Mesenchymal stem cell (in vitro differentiated cells and primary cell): ENCODE measurements at regions not wholly inside any gene's neighbourhood (a gene's known extent, or its start where the extent isn't known, plus 50 kb on each side); places are given as distances from the start of the nearest gene placed in this dataset.

Experiments used
- DNase-seq: peaks from one replicate; pipeline ENCODE4 v3.0.0-alpha.2; 2013
- H2AFZ ChIP-seq: one replicate; pipeline ENCODE4 v1.6.1; 2013; ENCODE audit warnings: low read depth, mild to moderate bottlenecking, control low read depth, inconsistent platforms, low read length, moderate library complexity
- H2AK5ac ChIP-seq: 2 replicates; pipeline ENCODE4 v1.6.1; 2013; ENCODE audit warnings: low read length, moderate library complexity, mild to moderate bottlenecking, inconsistent platforms; ENCODE audit not compliant: severe bottlenecking
- H2BK120ac ChIP-seq: one replicate; pipeline ENCODE4 v1.6.1; 2013; ENCODE audit warnings: low read depth, mild to moderate bottlenecking, inconsistent platforms, low read length, moderate library complexity
- H2BK12ac ChIP-seq, 2 experiments: one replicate each; pipeline ENCODE4 v1.6.1; 2013; ENCODE audit warnings: inconsistent platforms in 2 of 2, low read length in 2 of 2, mild to moderate bottlenecking in 2 of 2, moderate library complexity in 2 of 2, control low read depth in 1 of 2
- H2BK15ac ChIP-seq: one replicate; pipeline ENCODE4 v1.6.1; 2013; ENCODE audit warnings: mild to moderate bottlenecking, low read depth, inconsistent platforms; ENCODE audit not compliant: poor library complexity, severe bottlenecking
- H2BK5ac ChIP-seq: 2 replicates; pipeline ENCODE4 v1.6.1; 2013; ENCODE audit warnings: low read depth, mild to moderate bottlenecking, low read length, control low read depth, inconsistent platforms; ENCODE audit not compliant: poor library complexity, severe bottlenecking
- H3K14ac ChIP-seq, 2 experiments: one replicate each; pipeline ENCODE4 v1.6.1; 2013; ENCODE audit warnings: inconsistent platforms in 2 of 2, low read length in 2 of 2, control low read depth in 1 of 2, mild to moderate bottlenecking in 1 of 2, moderate library complexity in 1 of 2
- H3K18ac ChIP-seq, 2 experiments: one replicate each; pipeline ENCODE4 v1.6.1; 2013; ENCODE audit warnings: inconsistent platforms in 2 of 2, low read length in 2 of 2, control low read depth in 1 of 2, low read depth in 1 of 2, mild to moderate bottlenecking in 1 of 2
- H3K23ac ChIP-seq, 2 experiments: one replicate each; pipeline ENCODE4 v1.6.1; 2013; ENCODE audit warnings: inconsistent platforms in 2 of 2, low read length in 2 of 2, mild to moderate bottlenecking in 2 of 2, moderate library complexity in 2 of 2, control low read depth in 1 of 2
- H3K27ac ChIP-seq: 2 replicates; pipeline ENCODE4 v1.5.1; 2013; ENCODE audit warnings: mild to moderate bottlenecking, moderate library complexity, low read length, control low read depth, inconsistent platforms; ENCODE audit not compliant: poor library complexity, severe bottlenecking
- H3K27me3 ChIP-seq, 2 experiments: 2 replicates each; pipeline versions ENCODE4 v1.6.1 to v1.7.0; 2013; ENCODE audit warnings: low read length in 2 of 2, mild to moderate bottlenecking in 2 of 2, moderate library complexity in 2 of 2, control low read depth in 1 of 2, inconsistent platforms in 1 of 2; ENCODE audit not compliant: control insufficient read depth in 1 of 2, insufficient read depth in 1 of 2
- H3K36me3 ChIP-seq, 2 experiments: 2 replicates each; pipeline versions ENCODE4 v1.6.1 to v1.7.0; 2013; ENCODE audit warnings: low read length in 2 of 2, control low read depth in 1 of 2, inconsistent platforms in 1 of 2, low read depth in 1 of 2, mild to moderate bottlenecking in 1 of 2; ENCODE audit not compliant: insufficient read depth in 2 of 2, control insufficient read depth in 1 of 2
- H3K4ac ChIP-seq, 2 experiments: one replicate each; pipeline ENCODE4 v1.6.1; 2013; ENCODE audit warnings: inconsistent platforms in 2 of 2, low read length in 2 of 2, mild to moderate bottlenecking in 2 of 2, moderate library complexity in 2 of 2, control low read depth in 1 of 2, low read depth in 1 of 2
- H3K4me1 ChIP-seq: 2 replicates; pipeline ENCODE4 v1.6.1; 2013; ENCODE audit warnings: low read depth, low read length, control low read depth; ENCODE audit not compliant: control insufficient read depth, insufficient read depth
- H3K4me2 ChIP-seq: 2 replicates; pipeline ENCODE4 v1.6.1; 2013; ENCODE audit warnings: low read length, mild to moderate bottlenecking, inconsistent platforms; ENCODE audit not compliant: poor library complexity, severe bottlenecking
- H3K4me3 ChIP-seq, 2 experiments: 2 replicates each; pipeline versions ENCODE4 v1.5.1 to v1.7.0; 2013; ENCODE audit warnings: low read length in 2 of 2, mild to moderate bottlenecking in 2 of 2, control low read depth in 1 of 2, low read depth in 1 of 2; ENCODE audit not compliant: insufficient read depth in 1 of 2
- H3K79me1 ChIP-seq: replicated peaks from 2 replicates; pipeline ENCODE4 v1.6.1; 2013; ENCODE audit warnings: mild to moderate bottlenecking, control low read depth, low read length, inconsistent platforms; ENCODE audit not compliant: poor library complexity, severe bottlenecking
- H3K9ac ChIP-seq: 2 replicates; pipeline ENCODE4 v1.7.0; 2013; ENCODE audit warnings: mild to moderate bottlenecking, low read length, moderate library complexity
- H3K9me3 ChIP-seq: 2 replicates; pipeline ENCODE4 v1.7.0; 2013; ENCODE audit warnings: mild to moderate bottlenecking, low read length; ENCODE audit not compliant: control insufficient read depth
- H4K8ac ChIP-seq: one replicate; pipeline ENCODE4 v1.6.1; 2013; ENCODE audit warnings: inconsistent platforms, mild to moderate bottlenecking, low read length, moderate library complexity
- H4K91ac ChIP-seq: one replicate; pipeline ENCODE4 v1.6.1; 2013; ENCODE audit warnings: mild to moderate bottlenecking, low read length, inconsistent platforms
- WGBS: methylation state at CpG from one replicate; pipeline ENCODE4 v1.1.7; 2013; ENCODE audit warnings: mixed read lengths; 5-methylcytosine and 5-hydroxymethylcytosine counted together

DNA sequence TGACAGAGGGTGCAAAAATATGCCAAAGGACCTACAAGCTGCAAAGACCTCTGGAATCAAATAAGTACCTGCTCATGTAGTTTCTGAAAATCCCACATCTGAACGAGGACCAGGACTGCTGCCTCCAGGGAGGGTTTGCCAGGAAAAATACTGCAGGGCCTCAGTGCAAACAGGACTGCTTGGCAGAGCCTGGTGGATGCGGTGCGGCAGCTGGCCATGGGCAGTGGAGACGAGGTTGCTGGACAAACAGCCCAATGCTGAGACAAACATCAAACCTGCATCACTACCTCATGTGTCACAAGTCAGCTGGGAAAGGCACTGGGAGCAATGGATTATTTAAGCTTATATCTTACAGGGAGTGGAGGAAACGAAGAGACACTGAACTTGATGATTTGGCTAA lies 238.8 kb downstream of the PAX1 start:
- H3K36me3 ChIP-seq = no peaks in the 10 kb centered on the region
- DNase-seq = no peak
- no peak overlapping the region for H3K18ac ChIP-seq
- no peaks in the 10 kb centered on the region for H3K9me3 ChIP-seq
- no peaks in the 10 kb centered on the region for H3K79me1 ChIP-seq
- H3K4me1 ChIP-seq = no peaks in the 10 kb centered on the region
- H4K91ac ChIP-seq = no peak overlapping the region
- no peak overlapping the region for H3K14ac ChIP-seq
- H3K23ac ChIP-seq = no peak overlapping the region
- H3K27me3 ChIP-seq = no peaks in the 10 kb centered on the region
- H3K4me3 ChIP-seq = no peak overlapping the region
- H2BK15ac ChIP-seq = no peak overlapping the region
- no peak overlapping the region for H3K4ac ChIP-seq
- H2AFZ ChIP-seq = no peak overlapping the region
- no peak overlapping the region for H2BK120ac ChIP-seq
- H2AK5ac ChIP-seq = no peak overlapping the region
- no peak overlapping the region for H3K9ac ChIP-seq
- no peak overlapping the region for H3K4me2 ChIP-seq
- 50% methylated on average over 2 of the region's 5 CpGs for WGBS
- no peak overlapping the region for H4K8ac ChIP-seq
- H2BK5ac ChIP-seq = no peak overlapping the region
- H3K27ac ChIP-seq = no peak overlapping the region
- H2BK12ac ChIP-seq = no peak overlapping the region

DNA sequence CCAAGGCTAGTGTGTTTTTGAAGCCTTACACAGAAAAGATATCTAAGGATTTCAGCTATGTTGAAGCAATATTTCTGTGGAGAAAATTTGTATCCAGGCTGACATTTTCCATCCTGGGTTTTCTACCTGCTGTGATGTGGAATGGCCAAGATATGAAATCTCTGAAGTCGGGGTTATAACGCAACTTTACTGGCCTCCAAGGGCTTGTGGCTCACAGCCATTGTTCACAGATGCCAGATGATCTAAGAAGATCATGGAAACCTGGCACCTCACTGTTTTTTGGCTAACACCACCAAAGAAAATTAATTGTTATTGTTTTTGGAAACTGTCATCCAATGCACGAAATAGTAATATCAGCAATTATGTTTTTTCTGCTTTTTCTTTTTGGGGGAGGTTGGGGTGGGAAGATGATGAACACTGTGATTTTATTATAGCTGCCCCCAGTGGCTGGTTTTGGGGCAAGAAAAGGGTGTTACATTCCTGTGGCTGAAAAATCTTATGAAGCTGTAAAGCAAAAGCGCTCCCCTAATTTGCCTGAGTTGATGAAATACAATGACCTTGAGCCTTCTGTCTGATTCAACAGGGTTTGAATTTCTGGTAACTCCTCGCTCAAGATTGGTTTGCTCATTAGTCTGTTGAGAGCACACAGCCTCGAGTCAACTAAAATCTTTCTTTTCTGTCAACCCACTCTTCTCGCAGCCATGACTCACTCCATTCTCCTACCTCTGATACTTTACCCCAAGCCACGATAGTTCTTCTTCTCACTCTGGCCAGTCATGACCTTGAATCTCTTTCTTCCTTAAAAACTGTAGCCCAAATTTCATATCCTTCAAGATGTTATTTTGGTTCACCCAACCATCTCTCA lies 236.7 kb downstream of the PAX1 start:
- no peak overlapping the region for H2AK5ac ChIP-seq
- no peak overlapping the region for H3K18ac ChIP-seq

DNA sequence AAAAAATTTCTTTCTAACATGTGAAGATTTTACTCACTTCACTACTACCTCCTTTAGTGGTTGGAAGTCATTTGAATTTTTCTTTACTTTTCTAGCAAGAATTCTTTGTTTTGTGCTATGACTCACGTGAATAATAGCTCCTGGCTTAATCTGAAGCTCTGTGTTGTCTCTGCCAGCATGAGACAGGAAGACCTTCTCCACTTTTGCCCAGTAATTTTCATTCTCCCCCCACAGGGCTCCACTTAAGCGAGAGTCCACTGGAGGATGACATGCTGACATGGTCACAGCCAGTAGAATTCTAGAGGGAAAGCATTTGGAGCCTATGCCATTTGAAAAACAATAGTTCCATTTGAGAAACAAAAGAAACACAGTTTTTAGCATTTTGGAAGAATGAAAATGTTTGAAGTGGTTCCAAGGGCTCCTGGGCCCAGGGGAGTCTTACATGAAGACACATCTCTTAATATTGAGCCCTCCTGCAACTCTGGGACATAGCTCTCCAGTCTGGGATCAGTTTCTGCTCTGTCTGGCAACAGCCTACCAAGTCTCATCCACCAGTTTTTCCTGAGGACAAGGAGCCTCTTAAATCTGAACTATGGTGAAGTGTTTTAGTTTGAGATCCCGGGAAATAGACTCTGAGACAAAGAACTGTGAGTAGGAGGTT lies 231.4 kb downstream of the PAX1 start:
- H3K4ac ChIP-seq = no peak overlapping the region
- H3K9ac ChIP-seq = no peak overlapping the region
- no peak overlapping the region for H4K91ac ChIP-seq
- H4K8ac ChIP-seq = no peak overlapping the region
- no peak for DNase-seq
- H3K4me3 ChIP-seq = no peak overlapping the region
- H3K79me1 ChIP-seq = no peaks in the 10 kb centered on the region
- no peaks in the 10 kb centered on the region for H3K4me1 ChIP-seq
- no peaks in the 10 kb centered on the region for H3K36me3 ChIP-seq
- WGBS = 14% methylated on average over 2 of the region's 3 CpGs
- no peak overlapping the region for H3K23ac ChIP-seq
- no peak overlapping the region for H2BK5ac ChIP-seq
- H2AFZ ChIP-seq = no peak overlapping the region
- no peak overlapping the region for H2BK12ac ChIP-seq
- no peak overlapping the region for H3K4me2 ChIP-seq
- no peak overlapping the region for H2BK120ac ChIP-seq
- no peak overlapping the region for H3K18ac ChIP-seq
- no peaks in the 10 kb centered on the region for H3K9me3 ChIP-seq
- no peak overlapping the region for H2AK5ac ChIP-seq
- H3K14ac ChIP-seq = no peak overlapping the region
- H3K27me3 ChIP-seq = no peaks in the 10 kb centered on the region
- no peak overlapping the region for H3K27ac ChIP-seq
- H2BK15ac ChIP-seq = no peak overlapping the region

More for the DNA sequence above, 236.7 kb downstream of the PAX1 start:
- Histone ChIP-seq H3K4me1 (no peaks in the 10 kb centered on the region), H3K9me3 (no peaks in the 10 kb centered on the region), H3K27me3 (no peaks in the 10 kb centered on the region), H3K4me3 (no peak overlapping the region), H3K4me2 (no peak overlapping the region), H2BK5ac (no peak overlapping the region), H3K27ac (no peak overlapping the region), H2AFZ (no peak overlapping the region), H3K14ac (no peak overlapping the region), H4K8ac (no peak overlapping the region), H2BK120ac (no peak overlapping the region), H3K23ac (no peak overlapping the region), H3K9ac (no peak overlapping the region), H2BK12ac (no peak overlapping the region), H3K36me3 (no peaks in the 10 kb centered on the region), H3K4ac (no peak overlapping the region), H4K91ac (no peak overlapping the region), H3K79me1 (no peaks in the 10 kb centered on the region), H2BK15ac (no peak overlapping the region)
- WGBS = 70% methylated on average over 8 of the region's 8 CpGs
- no peak for DNase-seq

DNA sequence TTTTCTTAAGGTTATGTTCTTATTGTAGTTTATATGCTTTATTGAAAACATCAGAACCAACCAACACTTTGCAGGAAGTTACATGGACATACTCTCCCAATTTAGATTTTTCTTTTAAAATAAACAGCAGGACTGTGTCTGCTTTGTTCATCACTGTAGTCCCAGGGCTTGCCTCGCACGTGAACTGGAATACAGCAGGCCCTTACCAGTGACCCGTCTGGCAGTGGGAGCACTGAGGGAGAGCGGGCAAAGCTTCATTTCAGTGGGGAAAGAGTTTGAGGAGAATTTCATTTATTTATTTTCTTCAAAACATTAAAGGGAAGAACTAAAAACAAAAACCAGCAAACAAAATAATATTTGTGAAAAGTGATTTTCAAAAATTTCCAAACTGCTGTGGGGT lies 230.8 kb downstream of the PAX1 start:
- no peak overlapping the region for H2BK12ac ChIP-seq
- H4K8ac ChIP-seq = no peak overlapping the region
- H3K23ac ChIP-seq = no peak overlapping the region
- no peak overlapping the region for H3K4me2 ChIP-seq
- no peak overlapping the region for H3K14ac ChIP-seq
- H2BK15ac ChIP-seq = no peak overlapping the region
- H2AFZ ChIP-seq = no peak overlapping the region
- no peak overlapping the region for H2BK5ac ChIP-seq
- H4K91ac ChIP-seq = no peak overlapping the region
- H3K36me3 ChIP-seq = no peaks in the 10 kb centered on the region
- no peaks in the 10 kb centered on the region for H3K9me3 ChIP-seq
- no peaks in the 10 kb centered on the region for H3K4me1 ChIP-seq
- no peaks in the 10 kb centered on the region for H3K27me3 ChIP-seq
- H3K9ac ChIP-seq = no peak overlapping the region
- H3K4ac ChIP-seq = no peak overlapping the region
- 72% methylated on average over 3 of the region's 4 CpGs for WGBS
- H3K79me1 ChIP-seq = no peaks in the 10 kb centered on the region
- H2BK120ac ChIP-seq = no peak overlapping the region
- H3K27ac ChIP-seq = no peak overlapping the region
- H3K18ac ChIP-seq = no peak overlapping the region
- no peak for DNase-seq
- no peak overlapping the region for H2AK5ac ChIP-seq
- H3K4me3 ChIP-seq = no peak overlapping the region
